K562 (cell line): ENCODE measurements at regions not wholly inside any gene's neighbourhood (a gene's known extent, or its start where the extent isn't known, plus 50 kb on each side); places are given as distances from the start of the nearest gene placed in this dataset.

Experiments
- ATAC-seq: fragments of 200-7000 bp; cut with Tn5 transposase; 3 replicates; pipeline ENCODE4 v1.9.1; 2020; ENCODE audit warnings: moderate library complexity
- BruUV-seq: library from RNA; stranded (reverse); fragments of 400-500 nt; replicated peaks from 2 replicates; lab custom pipeline; 2021; lab: Mats Ljungman, UMichigan
- CTCF ChIA-PET: fragments of 300-600 bp; formaldehyde crosslinking; extraction: SDS; loops from one replicate; lab custom pipeline; 2021; ENCODE audit warnings: low intra/inter-chr PET ratio; lab: Yijun Ruan, JAX
- POLR2A ChIA-PET: fragments of 300-600, 350-650 bp; sonication (Branson Sonifier 250); formaldehyde crosslinking; extraction: SDS; loops from one replicate; lab custom pipeline; 2021; ENCODE audit warnings: antibody characterized with exemption, inconsistent platforms; lab: Yijun Ruan, JAX
- DNase-seq, 4 experiments: peaks; one replicate each; pipeline versions ENCODE4 v3.0.0 to v3.0.0-alpha.2; 2011 to 2018; ENCODE audit warnings: low spot score in 3 of 4, mixed read lengths in 3 of 4; ENCODE audit errors: extremely low read depth in 1 of 4
- FAIRE-seq: peaks from 2 replicates; lab custom pipeline; 2011; peaks lifted over from hg19 to GRCh38; lab: Jason Lieb, UNC
- H2AFZ ChIP-seq: 2 replicates; pipeline ENCODE4 v1.6.0; 2011; ENCODE audit warnings: low read depth, low read length, control low read depth, inconsistent platforms
- H3K27ac ChIP-seq: fragments of 200-600 bp; 3 replicates; pipeline ENCODE4 v1.8.0; 2011; ENCODE audit warnings: low read depth, mild to moderate bottlenecking, control low read depth, inconsistent platforms, low read length, moderate library complexity, mixed read lengths; ENCODE audit errors: extremely low read depth
- H3K27me3 ChIP-seq, 2 experiments: fragments of 300-600 bp in 1 of 2; 2 replicates in 1 of 2; 3 replicates in 1 of 2; pipeline versions ENCODE4 v1.6.0 to v1.8.0; 2011; ENCODE audit warnings: inconsistent platforms in 2 of 2, low read length in 2 of 2, mild to moderate bottlenecking in 1 of 2, mixed read lengths in 1 of 2, moderate library complexity in 1 of 2; ENCODE audit not compliant: control insufficient read depth in 2 of 2, insufficient read depth in 2 of 2
- H3K36me3 ChIP-seq: fragments of 300-600 bp; 3 replicates; pipeline ENCODE4 v1.8.0; 2011; ENCODE audit warnings: mild to moderate bottlenecking, low read length, inconsistent platforms; ENCODE audit not compliant: control insufficient read depth, insufficient read depth
- H3K4me1 ChIP-seq, 2 experiments: fragments of 200-600 bp in 1 of 2; replicated peaks in 1 of 2; 2 replicates in 1 of 2; 3 replicates in 1 of 2; pipeline versions ENCODE4 v1.5.1 to v1.8.0; 2011; ENCODE audit warnings: inconsistent platforms in 2 of 2, low read length in 2 of 2, mild to moderate bottlenecking in 1 of 2, mixed read lengths in 1 of 2, moderate library complexity in 1 of 2; ENCODE audit not compliant: control insufficient read depth in 2 of 2, insufficient read depth in 2 of 2
- H3K4me2 ChIP-seq: 2 replicates; pipeline ENCODE4 v1.6.1; 2011; ENCODE audit warnings: low read length, control low read depth, inconsistent platforms, mixed read lengths; ENCODE audit not compliant: insufficient read depth
- H3K4me3 ChIP-seq: fragments of 200-600 bp; sonication (generic), shearing (Covaris generic); 2 replicates; pipeline ENCODE4 v1.5.1; 2016; ENCODE audit warnings: control low read depth, inconsistent platforms
- H3K79me2 ChIP-seq: fragments of 200-600 bp; 3 replicates; pipeline ENCODE4 v1.8.0; 2011; ENCODE audit warnings: low read length, inconsistent platforms; ENCODE audit not compliant: control insufficient read depth, insufficient read depth
- H3K9ac ChIP-seq, 2 experiments: 2 replicates each; pipeline versions ENCODE4 v1.6.0 to v1.6.1; 2011; ENCODE audit warnings: low read depth in 2 of 2, low read length in 2 of 2, control low read depth in 1 of 2, inconsistent platforms in 1 of 2, mild to moderate bottlenecking in 1 of 2, mixed read lengths in 1 of 2; ENCODE audit not compliant: insufficient read depth in 1 of 2
- H3K9me1 ChIP-seq: one replicate; pipeline ENCODE4 v1.6.0; 2011; ENCODE audit warnings: inconsistent platforms, mild to moderate bottlenecking, low read length, moderate library complexity; ENCODE audit not compliant: control insufficient read depth, insufficient read depth
- H3K9me3 ChIP-seq: replicated peaks from 2 replicates; pipeline ENCODE4 v1.5.1; 2011; ENCODE audit warnings: low read depth, low read length, inconsistent platforms; ENCODE audit not compliant: control insufficient read depth, insufficient read depth
- H4K20me1 ChIP-seq: replicated peaks from 2 replicates; pipeline ENCODE4 v1.6.1; 2011; ENCODE audit warnings: low read length, inconsistent platforms, mixed read lengths; ENCODE audit not compliant: control insufficient read depth, insufficient read depth
- BHLHE40 ChIP-seq: IDR thresholded peaks from 2 replicates; pipeline ENCODE4 v1.6.1; 2011; ENCODE audit warnings: low read length, improper control_type of control experiment
- BRD4 ChIP-seq: fragments of 200-600 bp; sonication (generic); IDR thresholded peaks from 2 replicates; pipeline ENCODE4 v1.6.1; 2017; ENCODE audit warnings: inconsistent platforms
- COPS2 ChIP-seq: fragments of 450-650 bp; conservative IDR thresholded peaks from 2 replicates; pipeline ENCODE4 v1.6.1; 2016; ENCODE audit warnings: mild to moderate bottlenecking, moderate library complexity
- HDGF ChIP-seq: fragments of 450-650 bp; IDR thresholded peaks from 2 replicates; pipeline ENCODE4 v1.6.1; 2016
- POLR2AphosphoS2 ChIP-seq: IDR thresholded peaks from 2 replicates; pipeline ENCODE4 v1.6.1; 2012; ENCODE audit warnings: low read length, improper control_type of control experiment
- RFX5 ChIP-seq: IDR thresholded peaks from 2 replicates; pipeline ENCODE4 v1.6.1; 2011; ENCODE audit warnings: low read depth, mild to moderate bottlenecking, improper control_type of control experiment, low read length
- SPI1 ChIP-seq: IDR thresholded peaks from 2 replicates; pipeline ENCODE4 v1.6.1; 2011; ENCODE audit warnings: low read depth, low read length, control low read depth, borderline replicate concordance
- YBX1 ChIP-seq: fragments of 450-650 bp; IDR thresholded peaks from 2 replicates; pipeline ENCODE4 v1.7.1; 2016; ENCODE audit warnings: mild to moderate bottlenecking
- ZNF143 ChIP-seq: sonication (generic); formaldehyde crosslinking; IDR thresholded peaks from 2 replicates; pipeline ENCODE4 v1.9.0; 2022; ENCODE audit warnings: mild to moderate bottlenecking, missing genetic modification reagents
- ZNF717 ChIP-seq: fragments of 250-450 bp; sonication (Bioruptor Pico); IDR thresholded peaks from 2 replicates; pipeline ENCODE4 v1.5.0; 2021
- WGBS: fragments of 100-300 bp; shearing (Covaris generic); methylation state at CpG from one replicate; pipeline ENCODE4 v1.1.6; 2016; ENCODE audit warnings: low coverage, mixed read lengths; ENCODE audit not compliant: insufficient coverage; ENCODE audit errors: missing lambda C conversion rate; 5-methylcytosine and 5-hydroxymethylcytosine counted together
- in situ Hi-C: fragments of 300-500 bp; cut with MboI; formaldehyde crosslinking; loops from 4 replicates; pipeline ENCODE4 v1.15.0; 2018; ENCODE audit warnings: inconsistent platforms, mixed read lengths
- intact Hi-C: fragments of 100-400 bp; cut with micrococcal nuclease; formaldehyde crosslinking; loops from 2 replicates; pipeline ENCODE4 v1.14.2; 2022
- TF ChIP-seq, protein P1 (sequence below): sonication (generic); formaldehyde crosslinking; IDR thresholded peaks from 2 replicates; pipeline ENCODE4 v1.8.0; 2022; ENCODE audit warnings: mild to moderate bottlenecking, missing genetic modification reagents, borderline replicate concordance
- TF ChIP-seq, protein P2 (sequence below), 2 experiments: fragments of 450-650 bp in 1 of 2; IDR thresholded peaks; 2 replicates each; pipeline ENCODE4 v1.6.1; 2011 to 2017; ENCODE audit warnings: low read depth in 2 of 2, antibody characterized with exemption in 1 of 2, borderline replicate concordance in 1 of 2, low read length in 1 of 2, mild to moderate bottlenecking in 1 of 2, mixed read lengths in 1 of 2; ENCODE audit not compliant: control insufficient read depth in 1 of 2
- TF ChIP-seq, protein P3 (sequence below): IDR thresholded peaks from 2 replicates; pipeline ENCODE4 v1.6.1; 2012; ENCODE audit warnings: low read depth, low read length, improper control_type of control experiment, borderline replicate concordance

DNA sequence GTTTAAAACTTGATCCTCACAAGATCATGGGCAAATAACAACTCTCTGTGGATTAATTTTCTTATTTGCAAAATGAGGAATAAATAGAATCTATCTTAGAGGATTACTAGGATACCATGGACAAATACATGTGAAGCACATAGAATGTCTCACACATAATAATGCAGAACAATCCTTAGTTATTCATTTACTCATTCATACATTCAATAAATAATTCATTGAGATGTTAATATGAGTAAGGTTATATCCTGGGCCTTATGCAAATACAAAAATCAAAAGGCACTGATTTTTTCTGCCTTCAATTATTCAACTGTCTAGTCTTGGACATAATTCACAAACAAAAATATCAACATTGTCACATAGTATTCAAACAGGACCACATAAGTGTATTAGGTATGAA lies 654.1 kb downstream of the MECOM start (continued):
- TF ChIP-seq, protein P1, sequence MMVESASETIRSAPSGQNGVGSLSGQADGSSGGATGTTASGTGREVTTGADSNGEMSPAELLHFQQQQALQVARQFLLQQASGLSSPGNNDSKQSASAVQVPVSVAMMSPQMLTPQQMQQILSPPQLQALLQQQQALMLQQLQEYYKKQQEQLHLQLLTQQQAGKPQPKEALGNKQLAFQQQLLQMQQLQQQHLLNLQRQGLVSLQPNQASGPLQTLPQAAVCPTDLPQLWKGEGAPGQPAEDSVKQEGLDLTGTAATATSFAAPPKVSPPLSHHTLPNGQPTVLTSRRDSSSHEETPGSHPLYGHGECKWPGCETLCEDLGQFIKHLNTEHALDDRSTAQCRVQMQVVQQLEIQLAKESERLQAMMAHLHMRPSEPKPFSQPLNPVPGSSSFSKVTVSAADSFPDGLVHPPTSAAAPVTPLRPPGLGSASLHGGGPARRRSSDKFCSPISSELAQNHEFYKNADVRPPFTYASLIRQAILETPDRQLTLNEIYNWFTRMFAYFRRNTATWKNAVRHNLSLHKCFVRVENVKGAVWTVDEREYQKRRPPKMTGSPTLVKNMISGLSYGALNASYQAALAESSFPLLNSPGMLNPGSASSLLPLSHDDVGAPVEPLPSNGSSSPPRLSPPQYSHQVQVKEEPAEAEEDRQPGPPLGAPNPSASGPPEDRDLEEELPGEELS, result no peak
- no peak for TF ChIP-seq COPS2

DNA sequence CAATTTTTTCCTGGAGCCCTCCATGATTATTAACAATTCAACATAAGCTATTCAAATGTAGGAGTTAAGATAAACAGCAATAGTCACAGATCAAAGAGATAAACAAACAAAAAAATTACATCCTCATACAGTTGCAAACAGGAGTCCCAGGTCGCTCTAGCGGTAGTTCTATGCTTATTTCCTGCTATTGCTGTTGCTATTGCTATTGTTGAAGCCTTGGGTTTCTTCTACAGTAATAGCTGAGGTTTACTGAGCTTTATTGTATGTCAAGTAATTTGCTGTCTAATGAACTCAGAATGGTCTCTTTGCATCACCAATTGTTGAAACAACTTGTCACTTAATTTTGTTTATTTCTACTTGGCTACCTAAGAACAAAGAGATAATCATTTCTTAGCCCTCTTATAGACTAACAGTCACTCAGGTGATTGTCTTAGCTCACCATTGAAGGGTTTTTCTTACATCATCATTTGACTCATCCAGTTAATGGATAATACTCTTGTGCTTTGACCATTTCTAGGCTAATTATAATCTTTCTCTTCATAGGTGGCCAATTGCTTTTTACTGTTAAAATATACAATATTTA lies 654.6 kb downstream of the MECOM start:
- no peak for DNase-seq
- H3K9me3 ChIP-seq, result no peaks in the 10 kb centered on the region
- H3K9ac ChIP-seq, result no peak overlapping the region
- no peaks in the 10 kb centered on the region for H3K9me1 ChIP-seq
- no peak for TF ChIP-seq SPI1
- TF ChIP-seq ZNF717 (CRISPR knock-in tag), result no peak
- no peak for TF ChIP-seq YBX1
- TF ChIP-seq, protein P2, sequence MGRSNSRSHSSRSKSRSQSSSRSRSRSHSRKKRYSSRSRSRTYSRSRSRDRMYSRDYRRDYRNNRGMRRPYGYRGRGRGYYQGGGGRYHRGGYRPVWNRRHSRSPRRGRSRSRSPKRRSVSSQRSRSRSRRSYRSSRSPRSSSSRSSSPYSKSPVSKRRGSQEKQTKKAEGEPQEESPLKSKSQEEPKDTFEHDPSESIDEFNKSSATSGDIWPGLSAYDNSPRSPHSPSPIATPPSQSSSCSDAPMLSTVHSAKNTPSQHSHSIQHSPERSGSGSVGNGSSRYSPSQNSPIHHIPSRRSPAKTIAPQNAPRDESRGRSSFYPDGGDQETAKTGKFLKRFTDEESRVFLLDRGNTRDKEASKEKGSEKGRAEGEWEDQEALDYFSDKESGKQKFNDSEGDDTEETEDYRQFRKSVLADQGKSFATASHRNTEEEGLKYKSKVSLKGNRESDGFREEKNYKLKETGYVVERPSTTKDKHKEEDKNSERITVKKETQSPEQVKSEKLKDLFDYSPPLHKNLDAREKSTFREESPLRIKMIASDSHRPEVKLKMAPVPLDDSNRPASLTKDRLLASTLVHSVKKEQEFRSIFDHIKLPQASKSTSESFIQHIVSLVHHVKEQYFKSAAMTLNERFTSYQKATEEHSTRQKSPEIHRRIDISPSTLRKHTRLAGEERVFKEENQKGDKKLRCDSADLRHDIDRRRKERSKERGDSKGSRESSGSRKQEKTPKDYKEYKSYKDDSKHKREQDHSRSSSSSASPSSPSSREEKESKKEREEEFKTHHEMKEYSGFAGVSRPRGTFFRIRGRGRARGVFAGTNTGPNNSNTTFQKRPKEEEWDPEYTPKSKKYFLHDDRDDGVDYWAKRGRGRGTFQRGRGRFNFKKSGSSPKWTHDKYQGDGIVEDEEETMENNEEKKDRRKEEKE (IDR thresholded peaks at IDR 0.05; ENCODE audit: borderline replicate concordance in 1 of 2, control insufficient read depth in 1 of 2, low read depth in 2 of 2, low read length in 1 of 2), result no peak
- TF ChIP-seq BRD4, result no peak
- no peak for TF ChIP-seq RFX5
- no peak for TF ChIP-seq ZNF143
- no peak for TF ChIP-seq HDGF
- TF ChIP-seq, protein P3, sequence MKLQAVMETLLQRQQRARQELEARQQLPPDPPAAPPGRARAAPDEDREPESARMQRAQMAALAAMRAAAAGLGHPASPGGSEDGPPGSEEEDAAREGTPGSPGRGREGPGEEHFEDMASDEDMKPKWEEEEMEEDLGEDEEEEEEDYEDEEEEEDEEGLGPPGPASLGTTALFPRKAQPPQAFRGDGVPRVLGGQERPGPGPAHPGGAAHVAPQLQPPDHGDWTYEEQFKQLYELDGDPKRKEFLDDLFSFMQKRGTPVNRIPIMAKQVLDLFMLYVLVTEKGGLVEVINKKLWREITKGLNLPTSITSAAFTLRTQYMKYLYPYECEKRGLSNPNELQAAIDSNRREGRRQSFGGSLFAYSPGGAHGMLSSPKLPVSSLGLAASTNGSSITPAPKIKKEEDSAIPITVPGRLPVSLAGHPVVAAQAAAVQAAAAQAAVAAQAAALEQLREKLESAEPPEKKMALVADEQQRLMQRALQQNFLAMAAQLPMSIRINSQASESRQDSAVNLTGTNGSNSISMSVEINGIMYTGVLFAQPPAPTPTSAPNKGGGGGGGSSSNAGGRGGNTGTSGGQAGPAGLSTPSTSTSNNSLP, result no peak
- no peak for TF ChIP-seq POLR2AphosphoS2
- TF ChIP-seq BHLHE40, result no peak
- H3K36me3 ChIP-seq, result no peaks in the 10 kb centered on the region
- H3K27me3 ChIP-seq, result no peaks in the 10 kb centered on the region
- no peaks in the 10 kb centered on the region for H3K79me2 ChIP-seq
- ATAC-seq, result no peak
- no peak overlapping the region for H3K27ac ChIP-seq
- BruUV-seq, result no TSS peak
- H4K20me1 ChIP-seq, result no peaks in the 10 kb centered on the region
- in situ Hi-C loops (no loop called here), intact Hi-C loops (no loop called here)
- CTCF ChIA-PET, result no interaction called here
- H3K4me2 ChIP-seq, result no peak overlapping the region
- H3K4me1 ChIP-seq, result no peaks in the 10 kb centered on the region
- no peak overlapping the region for H3K4me3 ChIP-seq
- no peak overlapping the region for H2AFZ ChIP-seq
- POLR2A ChIA-PET, result no interaction called here
- FAIRE-seq, result no peak
- 0% methylated on average over 2 of the region's 2 CpGs for WGBS
